ENCODE measurements at regions not wholly inside any gene's neighbourhood (a gene's known extent, or its start where the extent isn't known, plus 50 kb on each side); places are given as distances from the start of the nearest gene placed in this dataset.

GRCh38 chr10:105697290-105697780 lies 1056.2 kb downstream of the SORCS3 start:
- TF ChIP-seq CTCF (IDR thresholded peaks at IDR 0.05): no peak
- Histone ChIP-seq H3K27me3 (no peaks in the 10 kb centered on the region), H3K36me3 (no peaks in the 10 kb centered on the region), H3K4me1 (peaks cover 0 to 3% (median 0%) of the 10 kb centered on the region in 3 donors), H3K27ac (no peak overlapping the region), H3K4me3 (no peak overlapping the region), H3K9me3 (no peaks in the 10 kb centered on the region)
- intact Hi-C loops (cut with DNase I): no loop called here
- FAIRE-seq: no peak
- DNase-seq: no peak
- WGBS, 2 donors: 55 to 63% methylated on average over 3 of the region's 3 CpGs
- ATAC-seq: no peak

- Histone ChIP-seq H3K27me3 (no peaks in the 10 kb centered on the region), H3K36me3 (no peaks in the 10 kb centered on the region), H3K27ac (no peak overlapping the region), H3K4me3 (no peak overlapping the region), H3K4me1 (peaks cover 0 to 4% (median 3%) of the 10 kb centered on the region in 3 donors), H3K9me3 (no peaks in the 10 kb centered on the region)
- TF ChIP-seq CTCF (IDR thresholded peaks at IDR 0.05): peak in 1 of 4 donors; percentile 10
- DNase-seq (no peak), FAIRE-seq (no peak), ATAC-seq (peak in 1 of 4 donors; percentile 79)
- intact Hi-C loops (cut with DNase I): no loop called here
- WGBS, 2 donors: 61 to 67% methylated on average over 1 of the region's 1 CpG
Observed at GRCh38 chr10:105691811-105692210, 1050.7 kb downstream of the SORCS3 start.

GRCh38 chr10:105682911-105683310 lies 1041.8 kb downstream of the SORCS3 start:
- Histone ChIP-seq H3K4me3 (no peak overlapping the region), H3K27me3 (no peaks in the 10 kb centered on the region), H3K36me3 (no peaks in the 10 kb centered on the region), H3K4me1 (no peaks in the 10 kb centered on the region), H3K27ac (no peak overlapping the region), H3K9me3 (no peaks in the 10 kb centered on the region)
- intact Hi-C loops (cut with DNase I): no loop called here
- 56 to 64% methylated on average over 3 of the region's 3 CpGs for WGBS, 2 donors
- DNase-seq: no peak
- no peak for ATAC-seq
- no peak for FAIRE-seq
- TF ChIP-seq CTCF (IDR thresholded peaks at IDR 0.05): no peak

- FAIRE-seq: no peak
- intact Hi-C loops (cut with DNase I): no loop called here
- H3K27me3 ChIP-seq: no peaks in the 10 kb centered on the region
- DNase-seq: no peak
- H3K4me3 ChIP-seq: no peak overlapping the region
- no peak for ATAC-seq
- no peaks in the 10 kb centered on the region for H3K4me1 ChIP-seq
- no peak for TF ChIP-seq CTCF (IDR thresholded peaks at IDR 0.05)
- 56 to 60% methylated on average over 5 of the region's 5 CpGs for WGBS, 2 donors
- no peak overlapping the region for H3K27ac ChIP-seq
- no peaks in the 10 kb centered on the region for H3K36me3 ChIP-seq
- no peaks in the 10 kb centered on the region for H3K9me3 ChIP-seq
Observed at GRCh38 chr10:105681051-105681450, 1040.0 kb downstream of the SORCS3 start.

GRCh38 chr10:105679781-105680180 lies 1038.7 kb downstream of the SORCS3 start:
- 80 to 81% methylated on average over 1 of the region's 1 CpG for WGBS, 2 donors
- FAIRE-seq: no peak

More at GRCh38 chr10:105679781-105680180, 1038.7 kb downstream of the SORCS3 start:
- H3K9me3 ChIP-seq: no peaks in the 10 kb centered on the region
- H3K4me1 ChIP-seq: no peaks in the 10 kb centered on the region
- no peak overlapping the region for H3K27ac ChIP-seq
- ATAC-seq (no peak), DNase-seq (no peak)
- intact Hi-C loops (cut with DNase I): no loop called here
- no peak overlapping the region for H3K4me3 ChIP-seq
- no peak for TF ChIP-seq CTCF (IDR thresholded peaks at IDR 0.05)
- H3K27me3 ChIP-seq: no peaks in the 10 kb centered on the region
- H3K36me3 ChIP-seq: no peaks in the 10 kb centered on the region
